22Rv1 (cell line): ENCODE measurements at regions not wholly inside any gene's neighbourhood (a gene's known extent, or its start where the extent isn't known, plus 50 kb on each side); places are given as distances from the start of the nearest gene placed in this dataset.

ENCODE experiments used
- ZFX ChIP-seq: fragments of 450-650 bp; IDR thresholded peaks from 2 replicates; pipeline ENCODE4 v1.6.1; 2017; ENCODE audit warnings: antibody characterized with exemption, borderline replicate concordance
- TF ChIP-seq, protein P1 (sequence below): fragments of 450-650 bp; IDR thresholded peaks from 2 replicates; pipeline ENCODE4 v1.5.1; 2017; ENCODE audit warnings: mild to moderate bottlenecking

DNA sequence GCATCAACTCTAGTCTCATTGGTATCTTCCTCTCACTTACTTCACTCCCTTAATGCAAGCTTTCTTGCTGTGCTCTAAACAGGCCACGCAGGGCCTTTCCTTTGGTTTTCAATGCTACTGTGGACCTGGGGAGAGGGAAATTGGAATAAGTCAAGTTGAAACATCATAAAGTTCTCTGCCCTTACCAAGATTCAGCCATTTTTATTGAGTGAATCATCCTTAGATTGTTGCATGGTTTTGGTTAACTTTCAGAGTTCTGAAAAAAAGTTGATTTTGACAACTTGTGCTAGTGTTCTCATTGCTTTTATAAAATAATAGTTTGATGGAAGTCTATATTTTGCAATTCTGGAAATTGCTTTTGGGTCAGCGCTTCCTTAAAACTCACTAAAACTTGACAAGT lies 852.8 kb upstream of the ACVR2A start:
- TF ChIP-seq, protein P1, sequence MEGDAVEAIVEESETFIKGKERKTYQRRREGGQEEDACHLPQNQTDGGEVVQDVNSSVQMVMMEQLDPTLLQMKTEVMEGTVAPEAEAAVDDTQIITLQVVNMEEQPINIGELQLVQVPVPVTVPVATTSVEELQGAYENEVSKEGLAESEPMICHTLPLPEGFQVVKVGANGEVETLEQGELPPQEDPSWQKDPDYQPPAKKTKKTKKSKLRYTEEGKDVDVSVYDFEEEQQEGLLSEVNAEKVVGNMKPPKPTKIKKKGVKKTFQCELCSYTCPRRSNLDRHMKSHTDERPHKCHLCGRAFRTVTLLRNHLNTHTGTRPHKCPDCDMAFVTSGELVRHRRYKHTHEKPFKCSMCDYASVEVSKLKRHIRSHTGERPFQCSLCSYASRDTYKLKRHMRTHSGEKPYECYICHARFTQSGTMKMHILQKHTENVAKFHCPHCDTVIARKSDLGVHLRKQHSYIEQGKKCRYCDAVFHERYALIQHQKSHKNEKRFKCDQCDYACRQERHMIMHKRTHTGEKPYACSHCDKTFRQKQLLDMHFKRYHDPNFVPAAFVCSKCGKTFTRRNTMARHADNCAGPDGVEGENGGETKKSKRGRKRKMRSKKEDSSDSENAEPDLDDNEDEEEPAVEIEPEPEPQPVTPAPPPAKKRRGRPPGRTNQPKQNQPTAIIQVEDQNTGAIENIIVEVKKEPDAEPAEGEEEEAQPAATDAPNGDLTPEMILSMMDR, result no peak
- no peak for TF ChIP-seq ZFX
